ENCODE measurements at regions not wholly inside any gene's neighbourhood (a gene's known extent, or its start where the extent isn't known, plus 50 kb on each side); places are given as distances from the start of the nearest gene placed in this dataset.

DNA sequence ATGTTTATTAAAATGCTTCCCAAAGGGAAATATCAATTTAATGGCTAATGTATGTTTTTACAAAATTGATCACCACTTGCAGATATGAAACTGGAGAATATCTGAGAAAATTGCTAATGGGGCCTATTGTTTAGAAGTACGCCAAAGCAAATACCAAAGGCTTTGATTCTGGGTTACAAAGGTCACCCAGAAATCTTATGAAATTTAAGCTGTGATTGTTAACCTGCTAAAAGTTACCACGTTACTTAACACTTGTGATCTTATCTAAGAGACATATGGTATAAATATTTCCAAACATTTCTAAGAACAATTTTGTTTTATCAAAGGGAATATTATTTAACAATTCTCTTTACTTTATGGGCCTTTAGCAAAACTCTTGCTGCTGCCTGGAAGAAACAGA is 383.3 kb downstream of the TFAP2A start:
- TF ChIP-seq POLR2A (IDR thresholded peaks at IDR 0.05; ENCODE audit: low read depth, low read length) (no peak), MAFK (IDR thresholded peaks at IDR 0.05; ENCODE audit: low read depth, low read length) (no peak)
